Uterus (tissue), 2 donors: ENCODE measurements at regions not wholly inside any gene's neighbourhood (a gene's known extent, or its start where the extent isn't known, plus 50 kb on each side); places are given as distances from the start of the nearest gene placed in this dataset.

Source experiments
- POLR2A ChIP-seq, 2 donors: fragments of 450-650 bp; IDR thresholded peaks; one replicate each; pipeline ENCODE4 v1.6.1; 2016; ENCODE audit warnings: antibody characterized with exemption in 2 of 2, mild to moderate bottlenecking in 1 of 2, moderate library complexity in 1 of 2
- TF ChIP-seq, protein P1 (sequence below), 4 experiments: fragments of 200-600 bp in 2 of 4; fragments of 450-650 bp in 2 of 4; sonication (generic) in 2 of 4; IDR thresholded peaks; one replicate each; pipeline ENCODE4 v1.5.1; 2016 to 2019; ENCODE audit warnings: antibody characterized with exemption in 4 of 4, mild to moderate bottlenecking in 2 of 4, moderate library complexity in 1 of 4

DNA sequence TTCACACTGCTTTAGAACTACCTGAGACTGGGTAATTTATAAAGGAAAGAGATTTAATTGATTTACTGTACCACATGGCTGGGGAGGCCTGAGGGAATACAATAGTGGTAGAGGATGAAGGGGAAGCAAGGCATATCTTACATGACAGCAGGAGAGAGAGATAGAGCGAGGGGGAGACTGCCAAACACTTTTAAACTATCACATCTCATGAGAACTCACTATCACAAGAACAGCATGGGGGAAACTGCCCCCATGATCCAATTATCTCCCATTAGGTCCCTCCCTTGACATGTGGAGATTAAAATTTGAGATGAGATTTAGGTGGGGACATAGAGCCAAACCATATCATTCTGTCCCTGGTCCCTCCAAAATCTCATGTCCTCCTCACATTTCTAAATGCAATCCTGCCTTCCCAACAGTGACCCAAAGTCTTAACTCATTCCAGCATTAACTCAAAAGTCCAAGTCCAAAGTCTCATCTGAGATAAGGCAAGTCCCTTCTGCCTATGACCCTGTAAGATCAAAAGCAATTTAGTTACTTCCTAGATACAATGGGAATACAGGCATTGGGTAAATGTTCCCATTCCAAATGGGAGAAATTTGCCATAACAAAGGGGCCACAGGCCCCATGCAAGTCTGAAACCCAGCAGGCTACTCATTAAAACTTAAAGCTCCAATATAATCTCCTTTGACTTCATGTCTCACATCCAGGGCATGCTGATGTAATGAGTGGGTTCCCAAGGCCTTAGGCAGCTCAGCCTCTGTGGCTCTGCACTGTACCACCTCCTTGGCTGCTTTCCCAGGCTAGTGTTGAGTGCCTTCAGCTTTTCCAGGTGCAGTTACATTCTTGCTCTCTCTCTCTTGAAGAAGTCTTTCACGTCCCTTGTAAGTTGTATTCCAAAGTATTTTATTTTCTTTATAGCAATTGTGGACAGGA is 481.7 kb upstream of the TGFBR2 start:
- TF ChIP-seq, protein P1, sequence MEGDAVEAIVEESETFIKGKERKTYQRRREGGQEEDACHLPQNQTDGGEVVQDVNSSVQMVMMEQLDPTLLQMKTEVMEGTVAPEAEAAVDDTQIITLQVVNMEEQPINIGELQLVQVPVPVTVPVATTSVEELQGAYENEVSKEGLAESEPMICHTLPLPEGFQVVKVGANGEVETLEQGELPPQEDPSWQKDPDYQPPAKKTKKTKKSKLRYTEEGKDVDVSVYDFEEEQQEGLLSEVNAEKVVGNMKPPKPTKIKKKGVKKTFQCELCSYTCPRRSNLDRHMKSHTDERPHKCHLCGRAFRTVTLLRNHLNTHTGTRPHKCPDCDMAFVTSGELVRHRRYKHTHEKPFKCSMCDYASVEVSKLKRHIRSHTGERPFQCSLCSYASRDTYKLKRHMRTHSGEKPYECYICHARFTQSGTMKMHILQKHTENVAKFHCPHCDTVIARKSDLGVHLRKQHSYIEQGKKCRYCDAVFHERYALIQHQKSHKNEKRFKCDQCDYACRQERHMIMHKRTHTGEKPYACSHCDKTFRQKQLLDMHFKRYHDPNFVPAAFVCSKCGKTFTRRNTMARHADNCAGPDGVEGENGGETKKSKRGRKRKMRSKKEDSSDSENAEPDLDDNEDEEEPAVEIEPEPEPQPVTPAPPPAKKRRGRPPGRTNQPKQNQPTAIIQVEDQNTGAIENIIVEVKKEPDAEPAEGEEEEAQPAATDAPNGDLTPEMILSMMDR (IDR thresholded peaks at IDR 0.05), result no peak
- no peak for TF ChIP-seq POLR2A (IDR thresholded peaks at IDR 0.05)
